GM18507 (cell line): ENCODE measurements at regions not wholly inside any gene's neighbourhood (a gene's known extent, or its start where the extent isn't known, plus 50 kb on each side); places are given as distances from the start of the nearest gene placed in this dataset.
"Not testable (repeated sequence)": the region's sequence is repeated elsewhere in the genome, so short reads cannot be mapped to it uniquely, and the experiment has no call there.

Experiments used
- DNase-seq: peaks from one replicate; pipeline ENCODE4 v3.0.0; 2011; ENCODE audit warnings: low read depth; ENCODE audit not compliant: insufficient read length; ENCODE audit errors: extremely low spot score
- FAIRE-seq: peaks from 2 replicates; lab custom pipeline; 2011; peaks lifted over from hg19 to GRCh38; lab: Jason Lieb, UNC

DNA sequence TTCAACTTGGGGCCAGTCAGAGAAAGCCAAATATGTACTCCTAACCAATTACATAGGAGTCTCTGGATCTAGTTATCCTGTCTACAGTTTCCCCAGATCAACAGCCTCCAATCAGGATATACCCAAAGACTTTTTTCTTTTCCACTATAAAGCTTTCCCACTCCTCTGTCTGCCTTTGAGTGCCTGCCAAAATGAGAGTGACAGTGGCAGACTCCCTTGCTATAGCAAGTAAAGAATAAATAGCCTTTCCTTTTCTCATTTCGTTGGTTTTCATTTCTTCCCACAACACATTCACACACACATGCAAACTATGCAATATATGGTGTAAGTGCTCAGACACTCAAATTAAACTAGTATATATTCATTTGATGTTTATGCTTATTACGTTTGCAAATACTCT is 302.4 kb upstream of the TACR3 start:
- DNase-seq (no peak), FAIRE-seq (no peak)

DNA sequence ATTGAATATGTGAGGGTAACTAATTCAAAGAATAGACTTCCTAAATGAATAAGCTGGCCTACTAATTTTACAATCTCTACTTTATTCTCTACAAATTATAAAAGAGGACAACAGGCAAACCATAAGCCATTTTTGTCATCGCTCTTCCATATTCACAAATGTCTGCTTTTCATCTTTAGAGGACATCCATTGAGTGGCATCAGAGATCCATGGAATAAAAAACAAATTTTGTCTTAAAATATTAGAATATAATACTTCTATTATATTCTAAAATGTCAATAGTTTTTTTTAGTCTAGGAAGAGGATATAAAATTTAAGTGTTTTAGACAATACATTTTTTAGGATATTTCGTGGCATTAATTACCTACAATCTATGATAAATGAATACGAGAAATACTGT is 300.9 kb upstream of the TACR3 start:
- FAIRE-seq (no peak), DNase-seq (no peak)

DNA sequence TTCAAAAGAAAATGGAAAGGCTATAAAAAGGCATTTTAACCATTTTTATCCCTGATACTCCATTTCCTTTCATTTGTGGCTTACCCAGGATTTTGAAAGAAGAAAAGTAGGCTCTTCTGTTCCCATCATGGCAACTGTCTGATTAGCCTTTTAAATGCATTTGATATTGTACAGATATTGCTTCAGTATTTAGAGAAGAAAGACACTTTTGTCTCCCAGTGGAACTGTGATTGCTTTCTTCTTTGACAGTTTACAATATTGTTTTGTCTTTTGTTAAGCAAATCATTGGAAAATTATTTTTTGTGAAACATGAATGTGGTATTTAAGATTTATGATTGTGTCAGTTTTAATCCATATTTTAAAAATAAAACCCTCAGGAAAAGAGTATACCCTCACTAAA is 297.4 kb upstream of the TACR3 start:
- no peak for FAIRE-seq
- DNase-seq = no peak

GRCh38 chr4:104015680-104016079 is 295.9 kb upstream of the TACR3 start:
- DNase-seq (no peak), FAIRE-seq (no peak)

DNA sequence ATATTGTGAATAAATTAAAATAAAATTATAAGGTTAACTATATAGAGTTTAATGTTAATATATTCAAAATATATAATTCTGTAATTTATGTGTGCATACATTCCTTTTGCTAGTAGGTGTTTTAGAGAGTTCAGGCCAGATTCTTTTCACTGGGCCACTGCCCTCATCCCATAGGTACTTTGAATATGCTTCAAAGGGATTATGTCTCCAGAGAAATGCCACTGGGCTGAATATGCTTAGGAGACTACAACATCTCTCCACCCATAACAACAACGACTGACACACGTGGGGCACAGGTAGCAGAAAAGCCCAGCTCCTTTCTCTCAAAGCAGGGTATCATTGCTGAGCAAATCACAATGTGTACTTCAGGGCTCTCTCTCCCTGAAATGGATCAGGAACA is 290.9 kb upstream of the TACR3 start:
- DNase-seq (no peak), FAIRE-seq (no peak)

- not testable (repeated sequence) for DNase-seq, FAIRE-seq
Measured at GRCh38 chr4:104002318-104002717, 282.5 kb upstream of the TACR3 start.

DNA sequence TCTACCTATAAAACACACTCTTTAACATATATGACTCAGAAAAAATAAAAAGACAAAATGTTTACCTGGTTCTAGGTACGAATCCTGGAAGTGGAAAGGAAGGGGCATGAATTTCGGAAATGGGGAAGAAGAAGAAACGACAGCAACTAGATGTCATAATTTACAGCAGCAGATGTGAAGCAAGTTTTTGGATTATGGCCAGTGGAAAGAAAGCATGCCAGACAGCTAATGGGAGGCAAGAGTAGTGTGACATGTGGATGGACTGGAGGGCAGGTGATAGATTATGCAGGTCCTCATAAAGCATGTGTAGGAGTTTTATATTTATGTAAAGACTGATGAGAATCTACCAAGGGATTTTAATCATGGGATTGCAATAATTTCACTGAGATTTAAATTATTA is 279.0 kb upstream of the TACR3 start:
- FAIRE-seq = no peak
- no peak for DNase-seq

- DNase-seq = no peak
- no peak for FAIRE-seq
Measured at GRCh38 chr4:103996637-103997036, 276.9 kb upstream of the TACR3 start.

GRCh38 chr4:103996064-103996463 is 276.3 kb upstream of the TACR3 start:
- no peak for DNase-seq

DNA sequence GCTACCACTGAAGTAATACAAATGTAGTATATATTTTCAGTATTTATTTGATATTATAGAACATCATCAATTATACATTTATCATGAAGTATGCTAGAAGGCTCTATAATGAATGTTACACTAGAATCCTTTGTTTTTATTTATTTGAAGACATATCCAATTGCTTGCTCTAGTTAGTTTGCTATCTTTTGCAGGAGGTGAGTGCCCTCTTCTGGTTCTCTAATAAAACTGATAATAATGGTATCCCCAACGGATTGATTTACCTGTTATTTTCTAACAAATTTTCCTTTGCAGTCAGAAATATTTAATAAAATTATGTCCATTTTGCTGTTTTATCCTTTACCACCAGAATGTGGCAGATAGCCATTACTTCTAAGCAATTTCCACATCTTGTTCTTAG is 274.3 kb upstream of the TACR3 start:
- DNase-seq = no peak
- FAIRE-seq = no peak

More at GRCh38 chr4:103996064-103996463, 276.3 kb upstream of the TACR3 start:
- FAIRE-seq = no peak

- DNase-seq = no peak
- no peak for FAIRE-seq
Measured at GRCh38 chr4:103982454-103982853, 262.7 kb upstream of the TACR3 start.

GRCh38 chr4:103948244-103949018 is 228.6 kb upstream of the TACR3 start:
- DNase-seq = no peak

GRCh38 chr4:103947617-103948016 is 227.8 kb upstream of the TACR3 start:
- no peak for FAIRE-seq
- no peak for DNase-seq

More at GRCh38 chr4:103948244-103949018, 228.6 kb upstream of the TACR3 start:
- no peak for FAIRE-seq

DNA sequence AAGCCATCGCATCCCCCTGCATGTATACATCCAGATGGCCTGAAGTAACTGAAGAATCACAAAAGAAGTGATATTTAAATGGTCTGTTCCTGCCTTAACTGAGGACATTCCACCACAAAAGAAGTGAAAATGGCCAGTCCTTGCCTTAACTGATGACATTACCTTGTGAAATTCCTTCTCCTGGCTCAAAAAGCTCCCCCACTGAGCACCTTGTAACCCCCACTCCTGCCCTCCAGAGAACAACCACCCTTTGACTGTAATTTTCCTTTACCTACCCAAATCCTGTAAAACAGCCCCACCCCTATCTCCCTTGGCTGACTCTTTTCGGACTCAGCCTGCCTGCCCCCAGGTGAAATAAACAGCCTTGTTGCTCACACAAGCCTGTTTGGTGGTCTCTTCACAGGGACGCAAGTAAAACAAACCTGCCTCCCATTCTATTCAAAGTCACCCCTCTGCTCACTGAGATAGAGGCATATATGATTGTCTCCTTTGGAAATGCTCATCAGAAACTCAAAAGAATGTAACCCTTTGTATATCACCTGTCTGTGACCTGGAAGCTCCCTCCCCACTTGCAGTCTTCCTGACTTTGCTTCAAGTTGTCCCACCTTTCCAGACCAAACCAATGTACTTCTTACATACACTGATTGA is 227.0 kb upstream of the TACR3 start:
- not testable (repeated sequence) for DNase-seq, FAIRE-seq

- no peak for FAIRE-seq
- DNase-seq = no peak
Measured at GRCh38 chr4:103938488-103938887, 218.7 kb upstream of the TACR3 start.

- no peak for DNase-seq
- FAIRE-seq = no peak
Measured at GRCh38 chr4:103936653-103937145, 216.9 kb upstream of the TACR3 start.

GRCh38 chr4:103934178-103934789 is 214.5 kb upstream of the TACR3 start:
- peak; percentile 83 for FAIRE-seq
- DNase-seq = peak; percentile 12

GRCh38 chr4:103928370-103928769 is 208.6 kb upstream of the TACR3 start:
- DNase-seq (no peak), FAIRE-seq (no peak)

DNA sequence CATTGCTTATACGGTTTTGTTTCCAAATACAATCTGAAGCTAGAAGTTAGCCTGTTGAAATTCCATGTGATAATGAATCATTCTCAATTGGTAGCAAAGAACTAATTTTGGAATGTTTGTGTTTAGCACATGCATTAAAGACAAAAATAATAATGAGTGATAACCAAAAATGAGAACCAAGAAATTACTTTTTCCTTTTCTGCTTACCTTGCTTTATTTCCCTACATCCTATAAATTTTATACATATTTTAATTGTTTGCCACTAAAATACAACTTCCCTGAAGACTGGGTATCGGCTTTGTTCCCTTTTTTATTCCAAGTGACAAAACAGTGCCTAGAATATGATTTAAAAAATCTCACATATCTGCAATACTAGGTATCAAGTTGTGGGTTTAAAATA is 203.8 kb upstream of the TACR3 start:
- DNase-seq (no peak), FAIRE-seq (no peak)

DNA sequence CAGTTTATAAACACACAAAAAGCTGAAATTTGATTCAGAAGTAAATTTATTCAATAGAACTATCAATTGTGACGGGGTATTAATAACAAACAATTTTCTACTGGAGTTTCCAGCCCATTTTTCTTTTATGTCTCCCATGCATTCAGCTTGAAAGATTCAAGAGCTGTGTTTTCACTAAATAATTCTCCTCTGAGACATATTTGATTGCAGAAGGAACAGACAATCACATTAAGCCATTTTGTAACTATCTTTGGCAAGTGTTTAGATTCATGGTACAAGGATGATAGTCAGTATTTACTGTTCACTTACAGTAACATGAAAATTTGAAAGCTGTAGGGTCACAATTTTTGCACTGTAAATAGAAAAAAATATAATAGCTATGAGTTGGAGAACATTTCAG is 198.4 kb upstream of the TACR3 start:
- DNase-seq = no peak
- FAIRE-seq = no peak
